Aorta (tissue), 5 donors: ENCODE measurements at regions not wholly inside any gene's neighbourhood (a gene's known extent, or its start where the extent isn't known, plus 50 kb on each side); places are given as distances from the start of the nearest gene placed in this dataset.

Source experiments
- ATAC-seq: fragments of 200-7000 bp; cut with Tn5 transposase; one replicate; pipeline ENCODE4 v1.9.1; 2022; ENCODE audit warnings: moderate library complexity; ENCODE audit not compliant: low FRiP score
- DNase-seq, 2 donors: peaks; one replicate each; pipeline ENCODE4 v3.0.0-alpha.2; 2020
- H3K27ac ChIP-seq, 2 donors: one replicate each; pipeline ENCODE4 v1.5.1; 2013; ENCODE audit warnings: low read length in 2 of 2, mild to moderate bottlenecking in 2 of 2, moderate library complexity in 2 of 2, control low read depth in 1 of 2, inconsistent platforms in 1 of 2, low read depth in 1 of 2
- H3K27me3 ChIP-seq, 2 donors: one replicate each; pipeline ENCODE4 v1.6.1; 2013; ENCODE audit warnings: control low read depth in 1 of 2, low read length in 1 of 2, mild to moderate bottlenecking in 1 of 2, moderate library complexity in 1 of 2; ENCODE audit not compliant: insufficient read depth in 2 of 2, control insufficient read depth in 1 of 2
- H3K36me3 ChIP-seq, 2 donors: one replicate each; pipeline ENCODE4 v1.6.1; 2013; ENCODE audit warnings: control low read depth in 1 of 2, low read length in 1 of 2, mild to moderate bottlenecking in 1 of 2; ENCODE audit not compliant: insufficient read depth in 2 of 2, control insufficient read depth in 1 of 2
- H3K4me1 ChIP-seq, 2 donors: one replicate each; pipeline ENCODE4 v1.6.1; 2013; ENCODE audit warnings: low read length in 2 of 2, control low read depth in 1 of 2, mild to moderate bottlenecking in 1 of 2, moderate library complexity in 1 of 2; ENCODE audit not compliant: insufficient read depth in 2 of 2, control insufficient read depth in 1 of 2
- H3K4me3 ChIP-seq, 2 donors: one replicate each; pipeline ENCODE4 v1.5.1; 2013; ENCODE audit warnings: low read length in 2 of 2, control low read depth in 1 of 2, mild to moderate bottlenecking in 1 of 2
- H3K9me3 ChIP-seq: one replicate; pipeline ENCODE4 v1.6.1; 2013; ENCODE audit warnings: mild to moderate bottlenecking, low read length; ENCODE audit not compliant: control insufficient read depth
- WGBS, 2 donors: extraction: QIAGEN DNeasy Blood & Tissue Kit; methylation state at CpG; one replicate each; pipeline ENCODE4 v1.1.7; 2013; 5-methylcytosine and 5-hydroxymethylcytosine counted together
- intact Hi-C, 2 donors: fragments of 100-400 bp; cut with DNase I; formaldehyde crosslinking; loops; one replicate each; pipeline versions ENCODE4 v1.14.2 to v1.15.0; 2022
- donor health status: healthy with polysubstance abuse.
- donor health status: Bipolar disorder and iron deficiency.
- donor health status: DM: no; HTN: no; CAD: no.
- donor health status: DM: no; HTN: no; CAD: no.
- donor health status: DM: yes; HTN: yes; CAD: no.

DNA sequence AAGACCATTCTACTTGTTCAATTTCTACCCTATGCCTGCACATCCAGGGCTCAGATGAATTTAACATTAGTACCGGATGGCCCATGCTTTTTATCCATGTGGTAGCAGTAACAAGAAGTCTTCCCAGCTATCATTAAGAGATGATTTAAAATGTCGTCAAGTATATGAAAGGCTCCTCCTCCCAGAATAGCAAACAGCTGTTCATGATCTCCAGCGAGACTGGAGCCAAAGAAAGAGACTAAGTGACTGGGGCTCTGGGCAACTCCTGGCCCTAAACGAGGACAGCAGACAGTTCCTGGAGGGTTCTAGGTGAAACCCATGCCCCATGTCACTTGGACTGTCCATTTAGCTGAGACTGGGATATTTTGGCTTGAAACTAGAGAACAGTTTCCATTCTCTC, 160.8 kb downstream of the CDC5L start:
- H3K36me3 ChIP-seq, result no peaks in the 10 kb centered on the region
- intact Hi-C loops, result no loop called here
- no peak overlapping the region for H3K4me3 ChIP-seq
- WGBS, 2 donors, result 80 to 86% methylated on average over 4 of the region's 4 CpGs
- no peaks in the 10 kb centered on the region for H3K27me3 ChIP-seq
- DNase-seq (peak in 1 of 2 donors; percentile 13), ATAC-seq (no peak)
- H3K4me1 ChIP-seq, result no peaks in the 10 kb centered on the region
- H3K27ac ChIP-seq, result no peak overlapping the region
- no peaks in the 10 kb centered on the region for H3K9me3 ChIP-seq

DNA sequence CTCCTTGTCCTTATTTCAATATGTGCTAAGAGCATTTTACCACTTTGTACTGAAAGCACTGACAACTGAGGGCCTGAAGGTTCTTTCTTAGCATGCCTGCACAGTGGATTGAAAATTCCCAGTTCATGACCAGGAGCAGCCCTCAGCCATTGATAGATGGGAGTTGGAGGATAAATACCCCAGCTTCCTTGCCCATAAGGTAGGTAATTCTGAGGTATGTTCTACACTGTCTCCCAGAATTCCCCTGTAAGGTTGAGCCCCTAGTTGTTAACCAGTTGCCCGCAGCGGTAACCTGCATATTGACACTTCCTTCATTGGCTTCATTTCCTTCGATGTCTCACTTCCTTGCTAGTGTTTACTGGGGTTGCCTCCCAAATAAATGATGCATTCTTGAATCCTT, 162.0 kb downstream of the CDC5L start:
- ATAC-seq (no peak), DNase-seq (no peak)
- Histone ChIP-seq H3K9me3 (no peaks in the 10 kb centered on the region), H3K27me3 (no peaks in the 10 kb centered on the region), H3K4me3 (no peak overlapping the region), H3K4me1 (no peaks in the 10 kb centered on the region), H3K36me3 (no peaks in the 10 kb centered on the region), H3K27ac (no peak overlapping the region)
- intact Hi-C loops, result no loop called here
- WGBS, 2 donors, result 97 to 98% methylated on average over 3 of the region's 3 CpGs

DNA sequence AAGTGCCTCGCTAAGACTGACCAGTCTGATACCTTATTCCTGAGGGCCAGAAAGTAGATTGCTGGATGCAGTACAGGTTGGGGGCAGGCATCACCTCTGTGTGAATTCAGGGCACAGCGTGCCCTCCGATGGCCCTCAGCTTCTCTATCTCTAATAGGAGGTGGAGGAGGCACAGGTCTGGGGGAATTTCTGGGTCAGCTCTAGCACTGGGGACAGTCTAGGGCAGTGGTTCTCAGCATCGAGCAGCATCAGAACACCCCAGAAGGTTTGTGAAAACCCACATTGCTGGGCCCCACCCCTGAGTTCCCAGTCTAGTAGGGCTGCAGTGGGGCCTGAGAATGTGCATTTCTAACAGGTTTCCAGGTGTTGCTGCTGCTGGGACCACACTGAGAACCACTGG, 166.7 kb downstream of the CDC5L start:
- Histone ChIP-seq H3K36me3 (no peaks in the 10 kb centered on the region), H3K4me1 (no peaks in the 10 kb centered on the region), H3K27ac (no peak overlapping the region), H3K27me3 (no peaks in the 10 kb centered on the region), H3K4me3 (no peak overlapping the region), H3K9me3 (no peaks in the 10 kb centered on the region)
- 95% methylated on average over 4 of the region's 4 CpGs for WGBS, 2 donors
- intact Hi-C loops, result no loop called here
- DNase-seq (no peak), ATAC-seq (no peak)

DNA sequence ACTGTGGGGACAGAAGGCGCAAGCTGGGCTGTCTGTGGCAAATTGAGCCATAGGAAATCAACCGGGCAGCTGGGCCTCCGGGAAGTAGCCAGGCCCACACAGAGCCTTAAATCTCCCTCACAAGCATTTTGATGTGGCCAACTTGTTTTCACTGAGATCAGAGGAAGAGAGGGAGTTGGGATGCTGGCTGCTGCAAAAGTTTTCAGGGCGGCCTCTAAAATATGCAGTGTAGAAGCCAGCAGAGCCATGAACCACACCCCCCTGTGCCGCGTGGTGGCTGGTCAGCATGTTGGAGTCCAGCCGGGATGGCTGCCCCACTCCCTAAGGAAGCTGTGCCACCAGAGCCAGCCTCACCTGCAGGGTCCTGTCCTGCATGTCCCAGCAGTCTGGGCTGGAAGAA, 167.4 kb downstream of the CDC5L start:
- ATAC-seq, result no peak
- Histone ChIP-seq H3K36me3 (no peaks in the 10 kb centered on the region), H3K4me1 (no peaks in the 10 kb centered on the region), H3K4me3 (no peak overlapping the region), H3K27me3 (no peaks in the 10 kb centered on the region), H3K27ac (no peak overlapping the region), H3K9me3 (no peaks in the 10 kb centered on the region)
- intact Hi-C loops, result no loop called here
- DNase-seq, result peak in 1 of 2 donors; percentile 69
- WGBS, 2 donors, result 68 to 78% methylated on average over 7 of the region's 7 CpGs

DNA sequence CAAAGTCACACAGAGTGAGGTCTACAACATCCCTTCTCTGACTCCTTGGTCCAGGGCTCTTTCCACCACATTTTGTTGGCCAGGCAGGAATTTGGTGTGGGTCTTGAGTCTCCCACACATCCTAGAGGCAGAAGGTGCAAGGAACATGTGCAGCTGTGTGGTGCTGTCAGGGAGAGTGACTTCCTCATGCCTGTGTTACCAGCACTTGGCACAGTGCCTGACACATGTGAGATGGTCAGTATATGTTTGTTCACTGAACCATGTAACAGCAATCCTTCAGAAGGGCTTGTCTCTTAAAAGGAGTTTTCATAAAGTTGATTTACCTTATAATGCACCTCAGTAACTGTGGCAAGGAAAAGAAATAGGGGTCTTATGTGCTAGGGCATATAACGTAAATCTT, 168.5 kb downstream of the CDC5L start:
- H3K4me1 ChIP-seq, result no peaks in the 10 kb centered on the region
- no peak overlapping the region for H3K27ac ChIP-seq
- ATAC-seq (no peak), DNase-seq (no peak)
- WGBS, 2 donors, result 0 to 40% methylated on average over 1 of the region's 1 CpG
- H3K9me3 ChIP-seq, result no peaks in the 10 kb centered on the region
- no peaks in the 10 kb centered on the region for H3K27me3 ChIP-seq
- intact Hi-C loops, result no loop called here
- no peaks in the 10 kb centered on the region for H3K36me3 ChIP-seq
- H3K4me3 ChIP-seq, result no peak overlapping the region

DNA sequence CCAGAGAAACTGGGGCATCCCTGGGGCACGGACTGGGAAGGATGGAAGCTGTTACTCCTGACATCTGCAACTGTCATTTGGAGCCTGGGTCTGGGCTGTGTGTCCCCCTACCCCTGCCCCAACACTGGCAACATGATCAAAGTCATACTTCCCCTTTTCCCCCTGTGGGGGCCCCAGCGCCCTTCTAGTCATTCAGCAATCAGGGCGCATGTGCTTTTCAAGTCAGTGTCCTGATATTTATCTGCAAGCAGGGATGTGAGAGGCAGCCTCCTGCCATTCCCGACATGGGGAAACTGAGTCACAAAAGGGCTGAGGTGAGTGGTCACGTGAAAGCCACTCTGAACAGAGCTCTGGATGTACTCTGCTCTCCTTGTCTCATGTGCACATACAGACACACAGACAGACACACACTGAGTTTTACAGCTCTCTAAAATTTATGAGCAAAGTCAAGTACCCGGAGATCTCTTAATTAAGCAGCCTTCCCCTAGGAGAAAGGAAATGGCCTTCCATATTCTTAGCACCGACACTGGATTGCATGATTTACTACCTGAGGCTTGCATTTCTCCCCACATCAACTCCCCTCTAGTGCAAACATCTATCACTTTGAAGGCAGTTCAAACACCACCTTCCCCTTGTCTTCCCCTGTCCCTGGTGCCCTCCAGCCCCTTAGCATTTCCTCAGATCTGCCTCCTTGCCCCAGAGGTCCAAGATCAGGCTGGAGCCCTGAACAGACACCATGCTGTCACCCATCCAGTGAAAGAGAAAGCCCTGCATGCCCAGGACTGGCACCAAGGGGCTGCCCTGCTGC, 170.7 kb downstream of the CDC5L start:
- no peak overlapping the region for H3K4me3 ChIP-seq
- DNase-seq (no peak), ATAC-seq (no peak)
- no peaks in the 10 kb centered on the region for H3K27me3 ChIP-seq
- no peaks in the 10 kb centered on the region for H3K4me1 ChIP-seq
- H3K9me3 ChIP-seq, result no peaks in the 10 kb centered on the region
- 77 to 80% methylated on average over 7 of the region's 7 CpGs for WGBS, 2 donors
- no peaks in the 10 kb centered on the region for H3K36me3 ChIP-seq
- intact Hi-C loops, result no loop called here
- no peak overlapping the region for H3K27ac ChIP-seq

DNA sequence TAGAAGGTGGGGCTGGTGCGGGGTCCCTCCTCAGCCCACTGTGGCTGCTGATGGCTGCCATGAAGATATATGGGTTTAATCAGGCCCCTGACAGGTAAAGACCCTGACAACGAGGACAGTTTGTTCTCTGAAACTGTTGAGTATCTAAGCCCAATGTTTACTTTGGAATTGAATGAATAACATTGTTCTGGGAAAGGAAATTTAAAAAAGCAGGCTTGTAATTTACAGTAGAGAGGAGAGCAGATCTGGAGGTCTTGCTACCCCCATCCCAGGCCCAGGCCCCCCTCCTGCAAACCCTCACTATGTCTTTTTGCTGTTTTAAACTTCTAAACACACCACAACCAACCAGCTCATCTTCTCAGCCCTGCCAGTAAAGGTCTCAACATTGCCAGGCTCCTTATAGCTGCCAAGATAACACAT, 171.3 kb downstream of the CDC5L start:
- ATAC-seq (no peak), DNase-seq (no peak)
- Histone ChIP-seq H3K9me3 (no peaks in the 10 kb centered on the region), H3K4me3 (no peak overlapping the region), H3K27ac (no peak overlapping the region), H3K27me3 (no peaks in the 10 kb centered on the region), H3K36me3 (no peaks in the 10 kb centered on the region), H3K4me1 (no peaks in the 10 kb centered on the region)
- intact Hi-C loops, result no loop called here
- WGBS, 2 donors, result 22 to 40% methylated on average over 2 of the region's 2 CpGs

DNA sequence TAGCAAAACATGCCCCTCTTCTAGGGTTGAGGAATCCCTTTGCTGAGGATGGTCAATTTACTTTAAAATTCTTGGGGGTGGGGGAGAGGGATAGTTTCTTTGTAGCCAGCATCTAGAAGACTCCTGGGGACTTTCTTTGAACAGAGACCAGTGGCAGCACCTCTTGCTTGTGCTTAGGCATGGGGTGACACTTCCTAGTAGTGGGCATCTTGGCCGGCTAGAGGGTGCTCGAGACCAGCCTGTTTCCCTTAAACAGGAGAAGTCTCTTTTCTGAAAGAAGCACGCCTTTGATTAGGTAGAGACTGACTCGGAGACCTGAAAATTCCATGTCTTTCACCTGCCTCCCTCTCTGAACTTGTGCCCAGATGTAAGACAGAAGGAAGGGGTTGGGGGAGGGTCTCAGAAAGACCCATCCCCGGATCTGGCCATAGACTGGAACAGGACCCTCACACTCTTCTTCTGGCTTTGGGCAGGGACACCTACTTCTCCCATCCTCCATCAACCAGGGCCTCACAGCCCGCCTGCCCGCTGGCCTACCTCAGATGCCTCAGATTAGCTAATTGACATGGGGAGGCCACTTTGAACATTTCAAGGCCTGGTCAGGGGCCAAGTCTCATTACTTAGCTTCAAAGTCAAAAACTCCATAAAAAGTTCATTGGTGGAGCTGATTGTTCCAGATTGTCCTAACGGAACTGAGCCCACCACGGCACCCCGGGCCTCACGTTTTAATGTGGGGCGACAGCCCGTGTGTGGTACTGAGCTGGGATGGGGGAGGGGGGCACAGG, 172.2 kb downstream of the CDC5L start:
- Histone ChIP-seq H3K9me3 (no peaks in the 10 kb centered on the region), H3K27me3 (no peaks in the 10 kb centered on the region), H3K4me3 (no peak overlapping the region), H3K36me3 (no peaks in the 10 kb centered on the region), H3K27ac (no peak overlapping the region), H3K4me1 (no peaks in the 10 kb centered on the region)
- WGBS, 2 donors, result 90 to 91% methylated on average over 13 of the region's 13 CpGs
- no peak for ATAC-seq
- intact Hi-C loops, result no loop called here
- DNase-seq, result no peak
